Left renal cortex interstitium (tissue), 4 donors: ENCODE measurements at regions not wholly inside any gene's neighbourhood (a gene's known extent, or its start where the extent isn't known, plus 50 kb on each side); places are given as distances from the start of the nearest gene placed in this dataset.

Experiments
- DNase-seq, 4 donors: peaks; one replicate each; pipeline ENCODE4 v3.0.0-alpha.2; 2013; ENCODE audit warnings: low read depth in 4 of 4, low spot score in 2 of 4, missing footprints in 1 of 4

GRCh38 chr4:65747386-65747785, 77.1 kb upstream of the EPHA5 start:
- DNase-seq: no peak

GRCh38 chr4:65738134-65738533, 67.8 kb upstream of the EPHA5 start:
- DNase-seq: no peak

GRCh38 chr4:65737672-65738071, 67.4 kb upstream of the EPHA5 start:
- DNase-seq: no peak

GRCh38 chr4:65724973-65725372, 54.7 kb upstream of the EPHA5 start:
- no peak for DNase-seq
